Stimulated activated CD4-positive, alpha-beta T cell treated with anti-CD3 and anti-CD28 coated beads, TNF-alpha, amount 100 ng/mL, for 48 hours (primary cell): ENCODE measurements at regions not wholly inside any gene's neighbourhood (a gene's known extent, or its start where the extent isn't known, plus 50 kb on each side); places are given as distances from the start of the nearest gene placed in this dataset.

ENCODE experiments used
- DNase-seq, 3 donors: peaks; one replicate each; pipeline ENCODE4 v3.0.0-alpha.2; 2020; ENCODE audit warnings: low read depth in 3 of 3

DNA sequence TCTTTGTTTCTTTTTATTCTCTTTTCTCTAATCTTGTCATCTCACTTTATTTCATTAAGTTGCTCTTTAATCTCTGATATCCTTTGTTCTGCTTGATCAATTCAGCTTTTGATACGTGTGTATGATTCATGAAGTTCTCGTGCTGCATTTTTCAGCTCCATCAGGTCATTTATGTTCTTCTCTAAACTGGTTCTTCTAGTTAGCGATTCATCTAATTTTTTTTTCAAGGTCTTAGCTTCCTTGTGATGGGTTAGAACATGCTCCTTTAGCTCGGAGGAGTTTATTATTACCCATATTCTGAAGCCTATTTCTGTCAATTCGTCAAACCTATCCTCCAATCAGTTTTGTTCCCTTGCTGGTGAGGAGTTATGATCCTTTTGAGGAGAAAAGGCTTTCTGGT lies 1045.0 kb upstream of the ADGRL3 start:
- DNase-seq = no peak

DNA sequence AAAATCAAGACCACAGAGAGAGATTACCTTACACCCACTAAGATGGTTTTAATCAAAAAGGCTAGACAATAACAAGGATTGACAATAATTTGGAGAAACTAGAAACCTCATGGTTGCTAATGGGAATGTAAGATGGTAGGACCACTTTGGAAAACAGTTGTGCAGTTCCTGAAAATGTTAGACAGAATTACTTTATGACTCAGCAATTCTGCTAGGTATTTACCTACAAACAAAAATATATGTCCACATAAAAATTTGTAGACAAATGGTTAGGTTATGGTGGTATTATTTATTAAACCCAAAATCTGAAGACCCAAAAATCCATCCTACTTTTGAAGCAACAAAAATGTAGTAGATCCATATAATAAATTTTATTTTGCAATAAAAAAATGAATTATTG lies 1027.0 kb upstream of the ADGRL3 start:
- DNase-seq = no peak

DNA sequence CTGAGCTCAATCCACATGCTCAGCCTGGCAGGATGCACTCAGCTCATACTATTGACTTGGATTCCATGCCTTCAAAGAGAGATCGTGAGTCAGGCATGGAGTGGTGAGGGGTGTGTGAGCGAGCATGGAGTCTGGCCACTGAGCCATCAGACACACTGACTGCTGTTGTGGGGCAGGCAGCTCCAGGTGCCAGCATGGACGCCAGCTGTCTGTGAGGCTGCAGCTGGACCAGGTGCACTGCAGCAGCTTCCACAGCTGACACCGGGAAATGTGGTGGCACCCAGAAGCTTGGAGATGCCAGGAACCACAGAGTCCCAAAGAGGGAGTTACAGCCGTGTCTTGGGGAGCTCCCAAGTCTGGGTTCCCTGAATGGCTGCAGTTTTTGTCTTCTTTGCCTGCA lies 1026.4 kb upstream of the ADGRL3 start:
- DNase-seq = no peak

DNA sequence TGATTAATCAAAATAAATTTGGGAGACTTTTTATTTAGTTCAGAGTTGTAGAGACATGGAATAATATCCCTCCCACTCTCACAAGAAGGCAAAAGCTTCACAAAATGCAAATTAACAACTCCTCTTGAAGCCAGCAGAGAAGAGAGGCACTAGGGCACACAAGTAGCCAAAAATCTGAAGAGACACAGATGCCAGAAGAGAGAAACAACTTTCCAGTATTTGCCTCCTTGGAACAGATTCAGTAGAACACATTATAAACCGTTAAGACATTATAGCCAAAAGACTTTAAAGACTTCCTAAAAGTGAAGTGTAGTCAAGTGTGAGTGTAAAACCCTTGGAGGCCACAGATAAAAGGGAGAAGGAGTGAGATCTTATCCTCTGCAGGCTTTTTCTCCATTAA lies 1024.9 kb upstream of the ADGRL3 start:
- DNase-seq = no peak

DNA sequence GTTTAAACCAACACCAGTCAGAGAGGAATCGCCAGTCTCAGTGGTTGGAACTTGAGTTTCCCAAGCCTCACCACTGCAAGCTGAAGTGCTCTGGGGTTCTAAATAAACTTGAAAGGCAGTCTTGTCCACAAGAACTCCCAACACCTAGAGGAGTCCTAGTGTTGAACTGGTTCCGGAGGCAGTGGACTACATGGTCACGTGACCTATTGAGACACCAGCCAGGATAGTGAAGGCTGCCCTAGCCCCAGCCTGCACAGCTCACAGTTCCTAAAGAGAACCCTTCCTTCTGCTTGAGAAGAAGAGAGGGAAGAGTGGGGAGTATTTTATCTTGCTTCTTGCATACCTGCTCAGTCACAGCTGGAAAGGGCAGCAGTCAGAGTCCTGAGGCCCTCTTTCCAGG lies 1012.7 kb upstream of the ADGRL3 start:
- DNase-seq = no peak

DNA sequence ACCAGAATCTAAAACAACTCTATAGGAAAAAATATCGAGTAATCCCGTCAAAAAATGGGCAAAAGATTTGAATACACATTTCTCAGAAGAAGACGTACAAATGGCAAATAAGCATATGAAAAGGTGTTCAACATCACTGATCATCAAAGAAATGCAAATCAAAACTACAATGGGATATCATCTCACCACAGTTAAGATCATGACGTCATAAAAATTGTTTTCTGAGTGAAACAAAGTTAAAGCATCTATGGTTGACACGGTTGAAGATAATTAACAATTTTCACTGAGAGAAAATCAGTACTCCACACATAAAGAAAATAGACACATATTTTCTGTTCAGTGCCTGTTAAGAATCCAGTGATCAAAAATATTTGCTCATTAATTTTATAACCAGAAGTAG lies 1010.8 kb upstream of the ADGRL3 start:
- DNase-seq = no peak

DNA sequence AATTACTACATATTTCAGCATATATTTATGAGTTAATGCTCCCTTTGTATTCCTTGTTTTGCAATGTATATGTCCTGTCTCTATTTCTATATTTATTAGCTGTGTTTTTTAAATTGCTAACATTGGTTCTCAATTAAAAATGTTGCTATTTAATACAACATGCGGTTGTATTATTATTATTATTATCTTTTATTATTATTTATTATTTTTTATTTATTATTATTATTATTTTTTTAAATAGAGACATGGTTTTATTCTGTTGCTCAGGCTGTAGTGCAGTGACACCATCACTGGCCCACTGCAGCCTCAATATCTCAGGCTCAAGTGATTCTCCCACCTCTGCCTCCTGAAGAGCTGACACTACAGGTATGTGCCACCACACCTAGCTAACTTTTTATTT lies 1005.9 kb upstream of the ADGRL3 start:
- DNase-seq = no peak

DNA sequence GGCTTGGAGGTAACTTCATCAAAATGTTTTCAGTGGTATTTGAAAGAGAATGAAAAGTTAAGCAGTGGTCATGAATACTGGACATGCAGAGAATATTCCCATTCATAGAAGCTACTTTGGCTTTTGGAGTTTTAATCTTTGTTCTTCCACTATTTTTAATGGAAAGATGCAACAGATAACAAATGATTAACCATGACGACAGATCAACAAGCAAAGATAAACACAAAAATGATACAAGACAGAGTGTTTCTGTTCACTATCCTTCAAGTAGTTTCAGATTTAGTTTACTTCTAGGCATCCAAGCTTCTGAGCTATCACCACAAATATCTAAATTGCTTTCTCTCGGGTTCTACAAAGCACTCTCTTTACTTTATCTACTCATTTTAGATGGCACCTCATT lies 1004.9 kb upstream of the ADGRL3 start:
- DNase-seq = no peak

DNA sequence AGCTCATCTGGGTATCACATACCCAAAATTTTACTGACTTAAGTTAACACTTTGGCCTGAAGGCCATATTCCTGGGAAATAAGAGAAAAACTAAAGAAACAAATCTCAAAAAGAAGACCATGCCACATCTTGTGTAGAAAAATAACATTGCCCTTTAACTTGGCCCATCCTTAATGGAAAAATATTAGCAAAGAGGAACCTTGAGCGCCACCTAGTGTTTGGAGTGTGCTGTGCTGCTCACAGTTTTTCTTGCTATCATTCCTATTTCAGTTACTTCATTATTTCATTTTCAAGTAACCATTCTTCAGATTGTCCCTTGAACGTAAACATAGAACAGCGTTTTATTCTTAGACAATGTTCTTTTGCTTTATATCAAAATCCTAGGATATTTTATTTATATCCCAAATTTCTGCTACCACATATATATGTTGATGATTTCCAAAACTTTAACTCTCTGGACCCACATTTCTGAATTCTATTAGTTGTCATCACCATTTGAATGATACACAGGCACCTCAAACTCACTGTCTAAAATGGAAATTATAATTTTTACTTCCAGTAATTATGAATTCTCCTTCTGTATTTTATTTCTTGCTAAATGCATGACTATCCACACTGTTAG lies 999.0 kb upstream of the ADGRL3 start:
- DNase-seq = peak in 2 of 3 donors; percentile 9 to 27

DNA sequence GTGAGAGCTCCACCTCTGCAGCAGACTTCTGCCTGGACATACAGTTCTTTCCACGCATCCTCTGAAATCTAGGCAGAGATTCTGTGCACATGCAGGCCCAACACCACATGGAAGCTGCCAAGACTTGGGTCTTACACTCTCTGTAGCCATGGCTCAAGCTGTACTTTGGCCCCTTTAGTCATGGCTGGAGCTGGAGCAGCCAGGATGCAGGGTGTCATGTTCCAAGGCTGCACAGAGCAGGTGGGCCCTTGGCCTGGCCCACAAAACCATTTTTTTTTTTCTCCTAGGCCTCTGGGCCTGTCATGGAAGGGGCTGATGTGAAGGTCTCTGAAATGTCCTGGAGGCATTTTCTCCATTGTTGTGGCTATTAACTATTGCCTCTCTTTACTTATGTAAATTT lies 990.5 kb upstream of the ADGRL3 start:
- no peak for DNase-seq

DNA sequence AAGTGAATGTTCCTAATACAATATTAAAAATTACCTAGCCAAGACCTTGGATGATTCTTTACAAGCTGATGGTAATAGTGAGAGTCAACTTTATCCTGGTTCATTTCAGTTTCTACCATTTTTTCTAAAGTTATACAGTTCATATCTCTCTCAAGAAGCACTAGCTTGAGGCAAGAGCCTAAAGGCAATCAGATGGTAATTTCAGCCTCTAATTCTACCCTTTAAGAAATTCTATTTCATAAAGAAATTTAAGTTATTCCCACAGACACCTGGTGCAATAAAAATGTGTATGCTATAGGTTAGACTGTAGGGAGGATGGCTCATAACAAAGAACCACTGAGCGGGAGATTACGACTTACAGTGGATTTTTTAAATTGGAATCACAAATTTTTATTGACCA lies 984.2 kb upstream of the ADGRL3 start:
- no peak for DNase-seq

DNA sequence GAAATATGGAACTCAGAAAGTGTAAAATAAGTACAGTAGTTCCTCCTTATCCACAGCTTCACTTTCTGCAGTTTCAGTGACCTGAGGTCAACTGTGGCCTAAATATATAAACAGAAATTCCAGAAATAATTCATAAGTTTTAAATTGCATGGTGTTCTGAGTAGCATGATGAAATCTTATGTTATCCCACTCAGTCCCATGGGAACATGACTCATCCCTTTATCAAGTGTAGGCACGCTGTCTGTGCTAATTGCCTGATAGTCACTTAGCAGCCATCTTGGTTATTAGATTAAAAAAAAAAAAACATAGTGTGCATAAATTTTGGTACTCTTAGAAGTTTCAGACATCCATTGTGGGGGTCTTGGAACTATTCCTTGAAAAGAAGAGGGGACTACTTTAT lies 983.4 kb upstream of the ADGRL3 start:
- no peak for DNase-seq

DNA sequence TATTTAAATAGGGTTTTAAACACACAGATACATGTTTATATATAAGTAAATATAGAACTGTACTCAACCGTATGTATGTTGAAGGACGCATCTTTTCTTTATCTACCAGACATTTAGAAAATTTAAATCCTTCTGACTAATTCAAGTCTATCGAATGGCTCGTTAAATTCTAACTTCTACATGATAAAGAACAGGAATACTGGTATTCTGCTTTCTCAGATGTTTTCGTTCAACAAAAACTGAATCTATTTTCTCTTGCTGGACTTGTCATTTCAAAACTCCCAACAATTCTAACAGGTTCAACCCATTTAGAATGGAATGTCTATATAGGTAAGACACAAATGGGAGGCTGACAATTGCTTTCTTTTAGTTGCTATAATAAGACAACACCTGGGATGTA lies 978.3 kb upstream of the ADGRL3 start:
- no peak for DNase-seq

DNA sequence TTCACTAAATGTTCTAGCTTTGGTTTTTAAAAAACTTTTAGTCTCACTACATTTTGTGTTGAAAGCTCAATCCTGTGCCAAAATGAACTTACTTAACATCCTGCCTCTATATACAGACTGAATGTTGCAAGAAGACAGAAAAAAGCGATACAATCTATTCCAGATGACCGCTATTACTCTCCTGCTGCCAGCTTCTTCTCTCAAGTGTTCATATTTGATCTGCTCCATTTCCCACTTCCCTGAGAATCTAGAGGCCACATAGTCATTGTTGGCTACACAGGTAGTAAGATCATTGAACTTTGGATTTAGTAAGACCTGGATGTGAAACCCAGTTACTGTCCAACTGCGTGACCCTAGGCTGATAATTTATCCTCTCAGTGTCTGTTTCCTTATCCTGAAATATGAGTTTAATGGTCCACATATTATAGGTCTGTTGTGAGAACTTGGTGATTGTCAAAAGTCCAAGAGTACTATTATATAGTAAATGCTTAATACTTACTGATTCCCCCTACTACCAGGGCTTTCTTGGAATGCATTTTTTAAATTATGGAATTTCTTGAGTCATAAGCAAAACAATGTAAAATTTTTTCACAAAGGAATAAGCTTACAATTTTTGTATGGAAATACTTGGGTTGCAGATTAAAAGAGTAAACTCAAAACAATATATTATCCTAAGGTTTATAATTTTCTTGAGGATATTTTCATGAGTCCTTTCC lies 976.8 kb upstream of the ADGRL3 start:
- no peak for DNase-seq

DNA sequence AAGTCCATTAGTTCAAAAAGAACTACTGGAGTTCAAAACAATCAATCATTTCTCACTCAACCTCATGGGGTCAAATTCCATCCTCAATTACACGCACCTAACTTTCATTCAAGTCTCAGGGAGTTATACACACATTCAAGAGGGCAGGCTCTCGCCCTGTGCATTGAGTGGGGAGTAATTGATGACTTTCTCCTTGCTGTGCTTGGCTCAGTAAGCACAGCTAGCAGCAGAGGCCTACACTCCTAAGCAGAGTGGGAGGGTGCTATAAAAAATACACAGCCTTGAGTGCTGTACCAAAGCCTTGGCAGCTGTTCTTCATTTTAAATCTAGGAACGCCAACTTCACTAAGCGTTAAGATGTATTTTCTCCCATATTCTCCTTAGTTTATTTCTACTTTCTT lies 958.3 kb upstream of the ADGRL3 start:
- no peak for DNase-seq

DNA sequence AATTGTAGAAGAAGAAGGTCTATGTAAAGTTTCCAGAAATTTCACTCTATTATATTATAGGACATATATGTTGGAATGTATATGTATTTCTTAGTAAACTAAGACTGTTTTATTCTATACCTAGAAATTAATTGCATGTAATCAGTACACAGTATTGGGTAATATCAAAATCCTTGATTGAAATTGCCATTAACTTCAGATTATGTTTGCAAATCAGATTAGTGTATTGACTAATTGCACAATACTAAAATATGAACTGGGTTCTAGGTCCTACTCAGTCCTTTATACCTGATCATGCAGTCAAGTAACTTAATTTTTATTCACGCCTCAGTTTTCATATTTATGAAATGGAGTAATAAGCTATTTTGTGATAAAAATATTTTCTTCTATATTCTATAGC lies 950.3 kb upstream of the ADGRL3 start:
- DNase-seq = no peak

DNA sequence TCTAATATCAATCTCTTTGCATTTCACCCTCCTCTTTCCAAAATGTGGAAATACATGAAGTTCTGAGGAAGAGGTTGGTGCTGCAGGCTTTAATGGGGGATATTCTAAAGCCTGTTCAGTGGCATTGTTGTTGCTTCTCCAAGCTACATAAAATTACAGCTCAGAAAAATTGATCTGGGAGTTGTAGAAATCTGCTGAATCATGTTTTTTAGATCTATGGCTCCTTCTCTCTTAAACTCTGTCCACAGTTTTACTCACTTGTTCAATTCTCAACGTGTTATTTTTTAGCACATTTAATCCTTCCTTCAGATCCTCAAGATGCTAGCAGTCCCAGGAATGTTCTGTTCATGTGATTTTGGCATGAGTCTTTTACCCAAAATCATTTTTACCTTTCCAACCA lies 949.5 kb upstream of the ADGRL3 start:
- no peak for DNase-seq

DNA sequence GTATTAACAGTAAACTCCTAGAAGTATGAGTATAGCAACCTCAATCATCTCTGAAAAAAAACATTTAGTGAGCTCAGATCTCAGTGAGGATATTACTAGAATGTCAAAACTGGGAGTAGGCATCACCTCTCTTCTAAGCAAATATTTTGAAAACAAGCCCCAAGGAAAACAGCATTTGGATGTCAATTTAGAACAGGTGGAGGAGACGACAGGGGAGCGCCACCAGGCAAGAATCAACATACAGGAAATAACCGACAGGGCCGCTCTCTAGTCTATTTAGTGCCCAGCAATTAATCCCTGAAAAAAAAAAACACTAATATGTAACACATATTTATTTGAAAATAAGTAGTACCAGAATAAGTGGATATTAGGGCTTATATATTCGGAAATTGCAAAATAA lies 940.3 kb upstream of the ADGRL3 start:
- DNase-seq = no peak

DNA sequence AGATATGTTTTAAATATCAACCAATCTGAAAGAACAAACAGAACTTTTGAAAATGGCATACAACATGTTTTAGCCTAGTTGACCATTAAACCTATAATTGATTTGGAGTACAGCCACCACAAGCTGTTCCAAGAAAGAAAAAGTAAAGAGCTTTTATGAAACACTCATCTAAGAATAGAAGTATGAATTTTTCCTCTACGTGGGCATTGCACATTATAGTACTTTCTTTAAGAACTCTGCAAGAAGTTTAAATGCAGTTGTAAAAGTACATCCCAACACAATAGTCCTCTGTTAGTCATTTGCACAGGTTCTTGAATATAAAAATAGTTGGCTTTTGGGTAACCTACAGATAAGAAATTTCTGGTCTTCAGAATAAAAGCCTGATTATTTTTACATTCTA lies 933.6 kb upstream of the ADGRL3 start:
- no peak for DNase-seq

DNA sequence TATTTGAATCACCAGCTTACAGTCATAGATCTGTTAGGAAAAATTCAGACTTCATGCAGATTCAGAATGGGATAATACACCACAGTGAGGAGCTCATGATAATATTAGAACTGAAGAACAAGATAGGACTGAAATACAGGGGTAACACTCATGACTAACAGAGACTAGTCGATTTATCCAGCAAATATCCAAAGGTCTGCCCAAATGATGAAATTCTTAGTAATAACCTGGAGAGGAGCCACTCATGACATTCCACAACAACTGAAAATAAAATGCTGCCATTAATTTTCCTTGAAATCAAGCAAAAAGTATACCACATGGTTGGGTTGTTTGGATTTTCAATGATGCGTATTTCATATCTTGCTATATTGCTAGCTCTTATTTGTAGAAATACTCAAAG lies 903.7 kb upstream of the ADGRL3 start:
- no peak for DNase-seq

DNA sequence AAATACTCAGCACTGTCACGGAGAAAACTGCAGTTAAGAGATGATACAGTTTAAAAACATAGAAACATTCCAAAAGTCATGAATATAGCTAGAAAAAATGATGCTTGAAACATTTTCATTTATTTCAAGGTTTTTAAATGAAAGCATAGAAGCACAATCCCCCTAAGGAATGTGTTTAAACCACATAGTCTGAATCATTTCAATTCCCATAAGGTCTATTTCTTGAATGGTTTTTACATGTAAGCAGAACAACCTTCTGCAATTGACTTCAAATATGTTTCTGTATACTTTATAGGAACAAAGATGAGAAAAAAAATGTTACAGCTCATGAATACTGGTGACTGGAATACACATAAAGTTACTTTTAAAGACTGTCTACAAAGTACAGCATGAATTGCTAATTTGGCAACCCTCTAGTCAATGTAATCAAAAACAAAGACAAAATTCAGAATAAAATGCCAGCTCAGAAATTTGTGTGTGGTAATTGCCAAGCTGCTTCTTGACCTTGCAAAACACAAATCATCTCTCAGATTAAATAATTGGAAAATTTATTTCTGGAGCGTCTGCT lies 886.4 kb upstream of the ADGRL3 start:
- DNase-seq = no peak

DNA sequence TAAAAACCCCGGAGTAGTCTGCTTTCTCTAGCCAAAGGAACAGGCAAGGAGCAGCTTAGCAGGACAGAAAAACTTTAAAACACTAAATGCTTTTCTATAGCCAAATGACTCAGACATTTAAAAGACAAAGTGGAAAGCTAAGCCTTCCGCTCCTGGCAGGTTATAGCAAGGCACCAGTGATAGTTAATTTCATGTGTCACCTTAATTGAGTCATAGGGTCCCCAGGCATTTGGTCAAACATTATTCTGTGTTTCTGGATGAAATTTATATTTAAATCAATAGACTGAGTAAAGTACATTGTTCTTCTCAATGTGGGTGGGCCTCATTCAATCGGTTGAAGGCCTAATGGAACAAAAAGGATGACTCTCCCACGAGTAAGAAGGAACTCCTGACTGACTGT lies 885.7 kb upstream of the ADGRL3 start:
- no peak for DNase-seq

DNA sequence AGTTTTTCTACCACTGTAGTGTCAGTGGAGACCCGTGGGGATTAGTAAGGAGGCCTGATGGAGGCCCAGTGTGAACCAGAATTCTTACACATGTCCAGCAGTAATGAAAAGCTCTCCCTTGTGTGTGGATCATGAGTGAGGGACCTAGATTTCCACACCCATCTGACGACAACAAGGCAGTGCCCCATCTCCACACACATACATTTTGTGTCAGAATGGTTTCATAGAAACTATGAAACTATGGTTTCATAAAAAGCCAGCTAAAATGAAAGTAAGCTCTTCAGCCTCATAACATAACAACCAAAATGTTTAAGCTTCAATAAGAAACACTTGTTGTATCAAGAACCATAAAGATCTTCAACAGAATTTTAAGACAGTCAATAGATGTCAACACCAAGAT lies 884.5 kb upstream of the ADGRL3 start:
- DNase-seq = no peak

DNA sequence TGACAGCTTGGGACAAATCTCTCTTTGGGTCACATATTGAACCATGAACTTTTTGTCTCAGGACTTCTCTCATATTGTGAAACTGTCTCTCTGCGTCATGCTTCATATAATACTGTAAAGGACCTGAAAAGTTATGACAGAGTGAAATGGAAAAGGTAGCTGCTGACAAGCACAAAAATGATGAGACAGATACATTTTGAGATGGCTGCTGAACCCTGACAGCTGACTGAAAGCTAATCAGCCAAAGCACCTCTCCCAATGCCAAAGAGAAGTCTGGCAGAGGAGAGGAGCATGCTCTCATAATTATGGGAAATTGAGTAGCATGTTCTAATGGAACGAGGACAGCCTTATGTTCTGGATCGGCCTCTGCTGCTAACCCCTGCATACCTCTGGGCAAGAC lies 873.4 kb upstream of the ADGRL3 start:
- no peak for DNase-seq
